Epidermal melanocyte (primary cell): ENCODE measurements at regions not wholly inside any gene's neighbourhood (a gene's known extent, or its start where the extent isn't known, plus 50 kb on each side); places are given as distances from the start of the nearest gene placed in this dataset.
"Not testable (repeated sequence)": the region's sequence is repeated elsewhere in the genome, so short reads cannot be mapped to it uniquely, and the experiment has no call there.

Experiments used
- DNase-seq: peaks from one replicate; pipeline ENCODE4 v3.0.0; 2011; ENCODE audit warnings: low spot score; ENCODE audit not compliant: insufficient read length

GRCh38 chr4:54852602-54853001 lies 194.8 kb downstream of the KIT start:
- DNase-seq, result no peak

DNA sequence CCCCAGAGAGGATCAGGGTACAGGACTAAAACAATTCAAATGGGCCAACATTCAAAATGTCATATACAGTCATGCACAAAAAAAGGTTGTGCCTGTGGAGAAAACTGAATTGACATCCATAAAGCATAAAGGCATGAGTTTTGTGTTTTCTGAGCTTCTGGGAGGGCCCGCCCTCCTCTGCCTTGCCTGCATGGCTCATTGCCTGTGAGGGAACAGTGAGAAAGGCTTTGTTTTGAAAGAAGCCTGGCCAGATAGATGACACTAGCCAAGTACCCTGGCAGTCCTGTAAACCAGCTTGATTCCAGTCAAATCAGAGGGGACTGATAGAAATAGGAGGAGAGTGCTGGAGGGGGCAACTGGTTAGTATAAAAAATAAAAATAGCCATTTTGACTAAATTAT lies 194.3 kb downstream of the KIT start:
- no peak for DNase-seq

DNA sequence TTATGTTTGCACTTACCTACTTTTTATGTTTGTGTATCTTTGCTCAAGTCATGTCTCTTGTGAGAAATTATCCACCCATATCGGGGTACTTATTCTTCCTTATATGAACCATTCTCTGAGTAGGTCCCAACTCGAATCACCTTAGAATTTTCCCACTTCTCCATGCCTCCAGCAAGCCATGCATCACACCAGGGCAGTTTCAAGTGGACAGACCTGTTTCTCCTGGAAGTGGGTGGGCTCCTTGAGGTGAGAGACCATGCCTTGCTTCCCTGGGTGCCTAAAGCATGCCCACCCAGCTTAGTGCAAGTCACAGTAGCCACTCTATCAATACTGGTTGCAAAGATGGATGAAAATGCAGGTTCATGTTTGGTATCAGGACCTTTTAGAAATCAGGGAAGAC lies 187.2 kb downstream of the KIT start:
- DNase-seq, result no peak

- DNase-seq, result no peak
These were observed 186.2 kb downstream of the KIT start for GRCh38 chr4:54843946-54844345.

DNA sequence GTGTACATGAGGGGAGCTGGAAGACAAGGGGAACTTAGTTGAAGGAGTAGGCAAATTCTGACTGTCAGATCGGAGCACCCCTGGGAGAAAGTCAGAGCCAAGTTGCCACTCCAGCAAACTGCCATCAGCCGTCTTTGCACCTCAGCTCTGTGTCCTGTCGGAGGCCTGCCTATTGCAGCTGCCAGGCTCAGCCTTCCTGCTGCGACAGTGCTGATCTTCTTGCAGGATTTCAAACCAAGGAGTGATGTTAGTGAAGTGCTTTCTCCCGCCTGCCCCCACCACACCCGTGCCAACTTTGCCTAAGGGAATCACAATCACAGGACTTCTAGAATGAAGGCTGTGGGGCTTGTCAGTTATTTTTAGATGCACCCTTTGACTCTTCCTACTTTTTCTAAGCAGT lies 185.3 kb downstream of the KIT start:
- DNase-seq, result no peak

DNA sequence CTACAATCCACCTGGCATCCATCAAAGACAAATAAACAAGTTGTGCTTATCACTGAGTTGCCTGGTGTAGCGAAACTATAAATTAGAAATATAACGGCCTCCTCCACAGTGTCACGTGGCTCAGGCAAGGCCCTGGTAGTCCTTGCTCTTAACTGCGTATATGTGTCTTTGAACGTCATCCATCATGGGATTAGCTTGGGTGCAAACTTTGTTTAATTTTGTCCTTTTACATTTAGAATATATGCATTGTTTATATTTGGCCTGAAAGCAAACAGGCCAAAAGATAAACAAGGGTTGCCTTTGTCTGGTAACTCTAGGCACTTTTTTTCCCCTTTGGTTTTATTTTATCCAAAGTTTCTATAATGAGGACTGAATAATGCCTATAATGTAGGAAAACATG lies 184.9 kb downstream of the KIT start:
- no peak for DNase-seq

DNA sequence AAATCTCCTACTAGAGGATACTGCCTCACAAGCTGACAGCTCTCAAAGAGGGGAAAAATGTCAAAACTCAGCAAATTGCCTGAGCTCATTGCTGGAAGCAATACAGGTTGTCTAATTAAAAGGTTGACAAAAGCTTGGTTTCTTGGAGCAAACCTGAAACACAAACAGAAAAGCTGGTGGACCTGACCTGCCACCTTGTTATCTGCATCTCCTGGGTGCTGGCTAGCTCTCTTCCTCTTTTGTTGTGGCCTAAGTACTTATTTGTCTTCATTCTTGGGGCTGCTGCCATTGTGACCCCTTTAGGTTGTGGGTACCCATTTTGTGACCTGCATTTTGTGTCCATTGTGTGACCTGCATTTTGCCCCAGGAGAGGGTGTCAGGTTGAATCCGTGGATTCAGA lies 184.5 kb downstream of the KIT start:
- no peak for DNase-seq

- DNase-seq, result no peak
These were observed 183.4 kb downstream of the KIT start for GRCh38 chr4:54840992-54841768.

DNA sequence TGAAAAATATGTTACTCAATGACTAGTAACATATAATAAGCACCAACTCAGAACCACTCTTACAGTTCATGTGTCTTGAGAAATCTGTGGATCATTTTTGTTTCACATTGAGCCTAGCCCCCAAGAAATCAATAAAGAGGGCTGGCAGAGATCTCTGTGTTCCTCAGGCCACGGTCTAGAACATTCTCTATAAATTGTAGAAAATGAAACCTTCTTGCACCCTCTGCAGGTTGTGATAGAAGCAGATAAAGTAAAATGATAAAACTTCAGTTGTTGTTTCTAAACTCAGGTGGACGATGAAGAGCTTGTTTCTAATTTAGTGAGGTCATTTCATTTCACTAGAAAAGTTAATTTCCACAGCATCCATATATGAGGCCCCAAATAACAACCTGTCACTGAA lies 182.7 kb downstream of the KIT start:
- DNase-seq, result no peak

- no peak for DNase-seq
These were observed 180.5 kb downstream of the KIT start for GRCh38 chr4:54838301-54838700.

DNA sequence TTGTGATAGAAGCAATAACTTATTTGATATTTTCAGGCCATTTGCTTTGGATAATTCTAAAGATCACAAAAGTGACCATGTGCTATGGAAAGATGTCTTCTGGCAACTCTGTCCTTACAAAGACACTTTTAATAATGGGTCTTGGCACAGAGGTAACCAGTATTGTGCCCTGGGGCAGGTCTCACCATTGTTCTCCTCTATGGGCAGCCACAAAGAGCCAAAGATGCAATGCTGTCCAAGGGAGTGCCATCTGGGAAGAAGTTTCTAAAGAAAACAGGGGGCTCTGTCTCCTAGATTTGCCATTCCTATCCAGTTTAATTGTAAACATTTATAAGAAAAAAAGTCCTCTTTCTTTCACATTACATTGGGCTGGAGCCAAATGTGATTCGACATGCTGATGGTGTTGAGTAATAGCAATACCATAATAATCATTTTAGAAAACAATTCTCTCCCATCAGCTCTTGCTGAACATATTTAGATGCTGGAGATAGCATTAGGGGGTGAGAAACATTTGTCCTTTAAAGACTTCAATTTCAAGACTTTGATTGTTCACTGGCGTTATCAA lies 179.9 kb downstream of the KIT start:
- DNase-seq, result no peak

DNA sequence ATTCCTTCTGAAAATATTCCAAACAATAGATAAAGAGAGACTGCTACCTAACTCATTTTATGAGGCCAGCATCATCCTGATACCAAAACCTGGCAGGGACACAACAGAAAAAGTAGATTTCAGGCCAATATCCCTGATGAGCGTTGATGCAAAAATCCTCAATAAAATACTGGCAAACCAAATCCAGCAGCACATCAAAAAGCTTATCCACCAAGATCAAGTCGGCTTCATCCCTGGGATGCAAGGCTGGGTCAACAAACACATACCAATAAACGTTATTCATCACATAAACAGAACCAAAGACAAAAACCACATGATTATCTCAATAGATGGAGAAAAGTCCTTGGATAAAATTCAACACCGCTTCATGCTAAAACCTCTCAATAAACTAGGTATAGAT lies 170.6 kb downstream of the KIT start:
- DNase-seq, result not testable (repeated sequence)

- no peak for DNase-seq
These were observed 165.9 kb downstream of the KIT start for GRCh38 chr4:54823616-54824015.

DNA sequence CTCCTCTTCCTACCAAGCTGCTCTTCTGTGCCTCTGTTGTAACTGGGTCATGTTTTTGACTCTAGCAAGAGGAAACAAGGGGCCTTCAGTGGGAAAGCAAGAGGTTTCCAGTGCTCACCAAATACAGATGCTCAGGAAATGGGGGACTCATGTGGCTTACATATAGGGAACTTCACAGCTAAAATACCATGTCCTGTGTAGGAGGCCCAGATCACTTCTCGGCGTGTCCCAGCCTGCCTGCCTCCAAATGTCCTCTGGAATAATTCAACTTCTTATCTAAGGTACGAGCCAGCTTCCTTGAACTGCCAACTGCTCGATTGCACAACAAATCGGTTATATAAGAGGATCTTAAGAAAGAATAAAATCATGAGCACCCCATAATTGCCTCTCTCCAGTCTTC lies 161.3 kb downstream of the KIT start:
- DNase-seq, result no peak

DNA sequence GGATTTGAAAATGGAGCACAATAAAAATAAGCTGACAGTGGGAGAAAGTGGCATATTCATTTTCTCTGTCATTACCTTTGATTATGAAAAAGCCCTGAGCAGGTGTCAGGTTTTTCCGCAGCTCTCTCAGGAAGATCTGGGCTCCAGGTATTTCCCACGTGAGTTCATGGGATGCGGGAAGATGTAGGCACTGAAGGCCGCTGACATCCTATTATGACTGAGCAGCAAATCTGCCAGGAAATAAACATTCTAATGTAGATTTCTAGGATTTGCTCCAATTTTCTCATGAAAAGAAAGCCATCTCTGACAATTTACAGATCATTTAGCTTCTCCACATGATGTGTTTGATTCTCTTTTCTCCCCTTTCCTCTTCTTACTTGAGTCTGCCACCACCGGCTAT lies 160.7 kb downstream of the KIT start:
- DNase-seq, result no peak

- no peak for DNase-seq
These were observed 155.9 kb downstream of the KIT start for GRCh38 chr4:54813674-54814073.

GRCh38 chr4:54806351-54806750 lies 148.6 kb downstream of the KIT start:
- DNase-seq, result no peak

DNA sequence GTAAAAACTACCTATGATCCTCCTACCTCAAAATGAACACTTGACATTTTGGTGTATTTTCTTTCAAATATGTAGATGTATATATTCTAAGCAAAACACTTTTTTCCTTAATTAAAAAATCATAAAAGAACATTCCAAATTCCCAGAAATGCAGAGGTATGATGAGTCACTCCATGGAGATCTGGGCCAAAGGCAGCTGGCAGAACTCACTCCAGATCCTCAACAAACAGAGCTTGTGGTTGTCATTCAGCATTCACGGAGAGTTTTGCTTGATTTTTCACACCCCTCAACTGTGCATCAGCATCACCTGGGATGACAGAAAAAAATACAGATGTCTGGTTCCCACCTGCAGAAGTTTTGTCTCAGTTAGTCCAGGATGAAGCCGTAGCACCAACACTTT lies 144.6 kb downstream of the KIT start:
- no peak for DNase-seq

DNA sequence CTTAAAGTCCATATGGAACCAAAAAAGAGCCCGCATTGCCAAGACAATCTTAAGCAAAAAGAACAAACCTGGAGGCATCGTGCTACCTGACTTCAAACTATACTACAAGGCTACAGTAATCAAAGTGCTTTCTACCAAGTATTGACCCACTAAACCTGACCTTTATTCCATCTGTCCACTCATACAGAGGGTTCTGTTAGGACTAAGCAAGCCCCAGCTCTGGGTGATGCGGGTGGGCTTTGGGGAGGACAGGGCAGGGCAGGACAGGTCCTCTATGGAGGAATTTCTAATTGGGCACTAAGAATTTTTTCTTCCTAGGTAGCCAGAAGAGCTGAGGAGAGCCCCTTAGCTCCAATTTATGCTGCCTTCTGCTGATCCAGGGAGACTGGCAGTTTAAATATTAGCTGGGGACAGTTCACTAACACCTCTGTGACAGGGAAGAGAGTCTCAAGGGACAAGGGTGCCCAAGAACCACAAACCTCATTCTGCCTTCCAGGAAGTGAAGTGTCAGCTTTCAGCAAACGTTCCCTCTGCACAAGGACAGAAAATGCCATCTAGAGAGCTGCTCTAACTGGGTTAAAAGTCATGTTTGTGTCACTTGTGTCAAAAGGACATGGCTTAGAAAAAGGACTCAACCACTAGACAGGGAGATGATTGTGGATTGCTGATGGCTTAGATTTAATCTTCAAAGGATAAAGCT lies 143.2 kb downstream of the KIT start:
- DNase-seq, result no peak

GRCh38 chr4:54794579-54794978 lies 136.8 kb downstream of the KIT start:
- DNase-seq, result no peak

DNA sequence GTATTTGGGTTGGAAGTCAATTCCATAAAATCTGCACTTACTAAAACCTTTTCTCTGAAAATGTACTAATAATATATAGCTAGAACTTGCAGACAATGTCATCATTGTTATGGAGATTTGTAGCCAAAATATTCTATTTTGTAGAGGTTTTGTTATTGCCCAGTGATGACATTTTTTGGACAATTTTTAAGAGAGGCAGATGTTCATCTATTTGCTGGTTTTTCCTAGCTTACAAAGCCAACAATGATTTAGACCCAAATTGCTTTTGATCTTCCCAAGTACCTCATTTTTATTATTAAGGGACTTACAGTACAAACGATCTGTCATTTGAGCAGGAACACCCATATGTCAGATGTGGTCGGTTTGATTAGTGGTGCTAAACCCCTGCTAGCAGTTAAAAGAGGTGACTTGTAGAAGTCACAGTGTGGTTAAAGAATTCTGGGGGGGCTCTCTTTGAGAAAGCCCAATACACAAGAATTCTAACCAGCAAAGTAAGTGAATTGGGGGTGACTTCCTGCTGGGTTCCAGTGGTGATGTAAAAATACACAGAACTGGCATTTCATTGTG lies 136.2 kb downstream of the KIT start:
- DNase-seq, result no peak
